Fibroblast of lung (primary cell): ENCODE measurements at regions not wholly inside any gene's neighbourhood (a gene's known extent, or its start where the extent isn't known, plus 50 kb on each side); places are given as distances from the start of the nearest gene placed in this dataset.
A peak's percentile ranks its signal among the peaks of the same experiment; 100 is the strongest.

Experiments
- DNase-seq, 2 donors: peaks; one replicate each; pipeline versions ENCODE4 v3.0.0 to v3.0.0-alpha.2; 2010; ENCODE audit warnings: low read depth in 2 of 2
- H2AFZ ChIP-seq: 2 replicates; pipeline ENCODE4 v1.5.1; 2012; ENCODE audit warnings: low read length, control low read depth, inconsistent platforms
- H3K27ac ChIP-seq: 2 replicates; pipeline ENCODE4 v1.5.1; 2011; ENCODE audit warnings: low read length, control low read depth; ENCODE audit not compliant: insufficient read depth
- H3K27me3 ChIP-seq: 2 replicates; pipeline ENCODE4 v1.5.1; 2011; ENCODE audit warnings: mild to moderate bottlenecking, low read length; ENCODE audit not compliant: control insufficient read depth, insufficient read depth
- H3K36me3 ChIP-seq: 2 replicates; pipeline ENCODE4 v1.5.1; 2011; ENCODE audit warnings: low read length; ENCODE audit not compliant: control insufficient read depth, insufficient read depth
- H3K4me1 ChIP-seq: 2 replicates; pipeline ENCODE4 v1.5.1; 2011; ENCODE audit warnings: low read length; ENCODE audit not compliant: control insufficient read depth, insufficient read depth; ENCODE audit errors: extremely low read depth
- H3K4me2 ChIP-seq: 2 replicates; pipeline ENCODE4 v1.5.1; 2011; ENCODE audit warnings: low read length, control low read depth; ENCODE audit not compliant: insufficient read depth; ENCODE audit errors: extremely low read depth
- H3K4me3 ChIP-seq, 4 experiments: fragments of 200-600 bp in 1 of 4; sonication (generic) in 1 of 4; replicated peaks in 1 of 4; 2 replicates each; pipeline ENCODE4 v1.5.1; 2011 to 2016; ENCODE audit warnings: low read length in 4 of 4, low read depth in 3 of 4, mild to moderate bottlenecking in 3 of 4, control low read depth in 2 of 4, inconsistent platforms in 1 of 4, mixed read lengths in 1 of 4; ENCODE audit not compliant: insufficient read depth in 1 of 4; ENCODE audit errors: control extremely low read depth in 1 of 4
- H3K79me2 ChIP-seq: 2 replicates; pipeline ENCODE4 v1.5.1; 2012; ENCODE audit warnings: mild to moderate bottlenecking, low read length, inconsistent platforms; ENCODE audit not compliant: control insufficient read depth, insufficient read depth
- H3K9ac ChIP-seq: 2 replicates; pipeline ENCODE4 v1.5.1; 2011; ENCODE audit warnings: mild to moderate bottlenecking, low read length, control low read depth; ENCODE audit not compliant: insufficient read depth
- H3K9me3 ChIP-seq: 2 replicates; pipeline ENCODE4 v1.5.1; 2012; ENCODE audit warnings: low read depth, low read length; ENCODE audit not compliant: control insufficient read depth, insufficient read depth
- H4K20me1 ChIP-seq: 2 replicates; pipeline ENCODE4 v1.5.1; 2011; ENCODE audit warnings: low read length; ENCODE audit not compliant: control insufficient read depth, insufficient read depth; ENCODE audit errors: extremely low read depth
- CTCF ChIP-seq, 2 donors: IDR thresholded peaks in 1 of 2; conservative IDR thresholded peaks in 1 of 2; 1 replicate in 1 of 2; 2 replicates in 1 of 2; pipeline ENCODE4 v1.5.1; 2011 to 2012; ENCODE audit warnings: low read length in 2 of 2, control low read depth in 1 of 2, inconsistent platforms in 1 of 2, low read depth in 1 of 2, mild to moderate bottlenecking in 1 of 2
- EZH2 ChIP-seq: IDR thresholded peaks from 2 replicates; pipeline ENCODE4 v1.5.1; 2012; ENCODE audit warnings: low read length, control low read depth, mild to moderate bottlenecking; ENCODE audit errors: missing control alignments

GRCh38 chr9:115786321-115786720, 367.3 kb upstream of the PAPPA start:
- H2AFZ ChIP-seq, result no peak overlapping the region
- no peak overlapping the region for H3K27ac ChIP-seq
- DNase-seq, result peak in 1 of 2 donors; percentile 43
- H3K79me2 ChIP-seq, result no peaks in the 10 kb centered on the region
- no peaks in the 10 kb centered on the region for H4K20me1 ChIP-seq
- no peak overlapping the region for H3K4me3 ChIP-seq
- H3K36me3 ChIP-seq, result no peaks in the 10 kb centered on the region
- H3K9ac ChIP-seq, result no peak overlapping the region
- no peaks in the 10 kb centered on the region for H3K9me3 ChIP-seq
- H3K4me2 ChIP-seq, result no peak overlapping the region
- H3K27me3 ChIP-seq, result no peaks in the 10 kb centered on the region
- H3K4me1 ChIP-seq, result no peaks in the 10 kb centered on the region
- TF ChIP-seq CTCF (conservative IDR thresholded peaks at IDR 0.05 in 1 of 2, IDR thresholded peaks at IDR 0.05 in 1 of 2; ENCODE audit: low read depth in 1 of 2, low read length in 2 of 2), result no peak
- TF ChIP-seq EZH2, result no peak

DNA sequence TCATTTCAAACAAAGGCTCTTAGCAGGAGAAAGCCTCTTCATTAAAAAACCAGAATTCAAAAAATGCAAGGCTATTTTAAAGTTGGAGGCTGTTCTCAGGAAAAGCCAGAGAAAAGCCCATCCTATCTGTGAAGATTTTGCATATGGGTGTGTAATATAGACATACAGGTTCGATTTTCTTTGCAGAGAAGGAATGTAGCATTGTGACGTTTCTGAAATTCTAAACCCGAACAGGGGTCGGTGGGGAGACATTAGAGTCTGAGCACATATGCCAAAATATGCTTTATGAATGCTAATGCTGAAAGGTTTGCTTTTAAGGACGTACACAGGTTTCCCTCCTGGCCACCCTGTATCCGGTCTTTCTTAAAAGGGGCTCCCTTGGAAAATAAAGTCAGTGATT, 363.1 kb upstream of the PAPPA start:
- H3K4me3 ChIP-seq, result no peak overlapping the region
- no peaks in the 10 kb centered on the region for H3K79me2 ChIP-seq
- no peaks in the 10 kb centered on the region for H4K20me1 ChIP-seq
- H3K27me3 ChIP-seq, result no peaks in the 10 kb centered on the region
- H3K9me3 ChIP-seq, result no peaks in the 10 kb centered on the region
- H2AFZ ChIP-seq, result no peak overlapping the region
- H3K36me3 ChIP-seq, result no peaks in the 10 kb centered on the region
- H3K4me2 ChIP-seq, result no peak overlapping the region
- H3K4me1 ChIP-seq, result no peaks in the 10 kb centered on the region
- no peak overlapping the region for H3K9ac ChIP-seq
- no peak for DNase-seq
- no peak for TF ChIP-seq EZH2
- no peak for TF ChIP-seq CTCF (conservative IDR thresholded peaks at IDR 0.05 in 1 of 2, IDR thresholded peaks at IDR 0.05 in 1 of 2; ENCODE audit: low read depth in 1 of 2, low read length in 2 of 2)
- H3K27ac ChIP-seq, result no peak overlapping the region

- Histone ChIP-seq H3K36me3 (no peaks in the 10 kb centered on the region), H3K79me2 (no peaks in the 10 kb centered on the region), H2AFZ (no peak overlapping the region), H3K9ac (no peak overlapping the region), H3K27ac (no peak overlapping the region), H3K27me3 (no peaks in the 10 kb centered on the region), H3K4me1 (no peaks in the 10 kb centered on the region), H3K4me2 (no peak overlapping the region), H3K4me3 (no peak overlapping the region), H4K20me1 (no peaks in the 10 kb centered on the region), H3K9me3 (no peaks in the 10 kb centered on the region)
- no peak for DNase-seq
- TF ChIP-seq CTCF (conservative IDR thresholded peaks at IDR 0.05 in 1 of 2, IDR thresholded peaks at IDR 0.05 in 1 of 2; ENCODE audit: low read depth in 1 of 2, low read length in 2 of 2) (no peak), EZH2 (no peak)
Measured at GRCh38 chr9:115794921-115795475, 358.6 kb upstream of the PAPPA start.
